ENCODE measurements at regions not wholly inside any gene's neighbourhood (a gene's known extent, or its start where the extent isn't known, plus 50 kb on each side); places are given as distances from the start of the nearest gene placed in this dataset.

DNA sequence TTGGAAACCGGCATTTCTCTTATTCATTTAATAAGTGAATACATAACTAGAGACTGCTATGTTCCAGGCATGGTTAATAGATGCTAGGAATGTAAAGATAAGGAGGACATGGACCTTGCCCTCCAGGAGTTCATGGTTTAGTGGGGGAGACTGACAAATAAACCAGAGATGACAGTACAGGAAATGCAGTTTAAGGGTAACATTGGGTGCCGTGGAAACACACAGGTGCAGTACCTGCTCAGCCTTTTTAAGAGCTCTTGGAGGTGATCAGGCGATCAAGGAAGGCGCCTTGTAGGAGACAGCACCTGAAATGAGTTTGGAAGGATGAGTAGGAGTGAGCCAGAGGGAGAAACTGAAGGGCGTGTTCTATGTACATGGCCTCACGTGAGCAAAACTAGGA, 145.8 kb downstream of the AASDH start:
- DNase-seq (ENCODE audit: low read depth in 2 of 3, low spot score in 1 of 3): no peak

DNA sequence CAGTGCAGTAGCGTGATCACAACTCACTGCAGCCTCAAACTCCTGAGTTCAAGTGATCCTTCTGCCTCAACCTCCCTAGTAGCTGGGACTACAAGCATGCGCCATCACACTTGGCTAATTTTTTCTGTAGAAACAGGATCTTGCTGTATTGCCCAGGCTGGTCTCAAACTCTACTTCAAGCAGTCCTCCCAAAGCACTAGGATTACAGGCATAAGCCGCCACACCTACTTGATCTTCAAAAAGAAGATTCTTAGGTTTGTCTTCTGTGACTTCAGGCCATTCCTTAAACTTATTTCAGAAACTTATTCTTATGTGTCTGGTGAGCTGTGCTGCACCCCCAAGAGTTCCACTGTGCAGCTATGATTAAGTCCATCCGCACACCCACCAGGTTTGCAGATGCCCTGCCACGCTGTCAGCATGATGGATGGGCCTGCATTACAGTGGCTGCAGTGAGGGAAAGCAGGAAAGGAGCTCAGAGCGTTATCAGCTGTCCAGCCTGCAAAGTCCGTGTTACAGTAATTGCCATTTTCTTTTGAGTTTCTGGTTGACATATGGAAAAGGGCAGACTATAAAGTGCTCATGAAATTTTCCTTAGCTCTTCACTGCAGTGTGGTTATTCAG, 146.6 kb downstream of the AASDH start:
- no peak for DNase-seq (ENCODE audit: low read depth in 2 of 3, low spot score in 1 of 3)

DNA sequence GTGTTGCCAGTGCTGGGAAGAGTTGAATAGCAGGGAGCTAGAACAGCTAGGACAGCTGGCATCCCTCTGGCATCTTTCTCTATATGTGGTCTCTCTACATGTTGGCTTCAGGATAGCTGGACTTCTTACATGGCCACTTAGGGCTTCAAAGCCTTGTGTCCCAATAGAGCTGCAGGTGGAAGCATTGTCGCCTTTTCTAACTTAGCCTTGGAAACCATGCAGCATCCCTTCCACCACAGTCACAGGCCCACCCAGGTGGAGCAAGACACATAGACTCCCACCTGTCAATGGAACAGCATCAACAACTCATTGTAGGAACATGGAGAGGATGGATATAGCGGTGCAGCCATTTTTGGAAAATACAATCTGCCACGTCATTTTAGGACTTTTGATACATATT, 149.0 kb downstream of the AASDH start:
- no peak for DNase-seq (ENCODE audit: low read depth in 2 of 3, low spot score in 1 of 3)

DNA sequence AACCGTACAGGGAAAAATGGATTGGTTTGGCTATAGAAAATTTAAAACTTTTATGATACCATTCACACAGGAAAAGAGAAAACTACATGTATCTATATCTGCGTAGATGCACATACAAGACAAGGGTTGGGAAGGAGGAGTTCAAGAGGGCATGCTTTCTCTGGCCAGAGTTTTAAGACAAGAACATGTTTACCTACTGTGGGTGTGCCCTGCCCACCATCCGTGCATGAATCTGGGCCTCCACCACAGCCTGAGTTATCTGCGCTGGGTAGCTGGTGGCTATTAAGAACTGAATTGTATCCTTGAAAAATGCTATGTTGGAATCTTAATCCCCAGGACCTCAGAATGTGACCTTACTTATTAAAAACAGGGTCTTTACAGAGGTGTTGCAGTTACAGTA, 151.6 kb downstream of the AASDH start:
- no peak for DNase-seq (ENCODE audit: low read depth in 2 of 3, low spot score in 1 of 3)

DNA sequence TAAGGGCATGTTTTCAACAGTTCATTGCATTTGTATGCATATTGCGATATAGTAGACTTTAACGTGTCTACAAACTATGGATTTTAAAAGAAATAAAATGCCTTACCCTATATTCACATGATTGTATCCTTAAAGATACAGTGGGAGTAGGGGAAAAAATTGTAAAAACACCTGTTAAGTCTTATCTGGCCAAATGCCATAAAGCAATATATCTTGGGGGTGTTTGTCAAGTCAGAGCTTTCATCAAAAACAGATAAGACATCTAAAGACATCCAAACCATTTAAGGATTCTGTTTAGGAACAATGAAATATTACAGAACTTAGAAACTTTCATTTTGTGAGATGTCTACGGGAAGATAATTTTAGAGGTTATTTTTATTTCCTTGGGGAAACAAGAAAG, 152.3 kb downstream of the AASDH start:
- no peak for DNase-seq (ENCODE audit: low read depth in 2 of 3, low spot score in 1 of 3)

DNA sequence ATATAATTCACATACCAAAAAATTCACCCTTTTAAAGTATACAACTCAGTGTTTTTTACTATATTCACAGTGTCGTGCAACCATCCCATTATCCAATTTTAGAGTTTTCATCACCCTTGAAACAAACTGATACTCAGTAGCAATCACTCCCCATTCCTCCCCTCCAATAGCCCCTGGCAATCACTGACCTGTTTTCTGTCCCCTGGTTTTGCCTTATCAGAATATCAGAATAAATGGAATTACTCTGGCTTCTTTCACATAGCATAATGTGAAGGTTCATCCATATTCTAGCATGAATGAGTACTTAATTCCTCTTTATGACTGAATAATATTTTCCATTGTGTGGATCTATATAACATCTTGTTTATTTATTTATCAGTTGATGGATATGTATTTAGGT, 153.2 kb downstream of the AASDH start:
- DNase-seq (ENCODE audit: low read depth in 2 of 3, low spot score in 1 of 3): no peak

DNA sequence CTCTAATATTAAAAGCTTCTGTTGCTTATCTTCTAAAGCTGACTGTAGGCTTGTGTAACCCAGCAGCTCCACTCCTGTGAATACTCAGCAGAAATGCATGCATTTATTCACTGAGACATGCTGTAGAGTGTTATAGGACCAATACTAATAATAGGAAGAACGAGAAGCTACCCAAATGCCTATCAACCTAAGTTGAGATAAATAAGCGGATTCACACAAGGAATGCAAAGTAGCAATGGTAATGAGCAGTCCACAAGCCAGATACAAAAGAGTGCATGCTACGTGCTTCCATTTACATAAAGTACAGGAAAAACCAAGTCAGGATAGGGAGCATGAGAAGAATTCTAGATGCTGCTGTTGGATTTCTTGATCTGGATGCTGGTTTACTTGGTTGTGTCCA, 155.9 kb downstream of the AASDH start:
- DNase-seq (ENCODE audit: low read depth in 2 of 3, low spot score in 1 of 3): no peak

DNA sequence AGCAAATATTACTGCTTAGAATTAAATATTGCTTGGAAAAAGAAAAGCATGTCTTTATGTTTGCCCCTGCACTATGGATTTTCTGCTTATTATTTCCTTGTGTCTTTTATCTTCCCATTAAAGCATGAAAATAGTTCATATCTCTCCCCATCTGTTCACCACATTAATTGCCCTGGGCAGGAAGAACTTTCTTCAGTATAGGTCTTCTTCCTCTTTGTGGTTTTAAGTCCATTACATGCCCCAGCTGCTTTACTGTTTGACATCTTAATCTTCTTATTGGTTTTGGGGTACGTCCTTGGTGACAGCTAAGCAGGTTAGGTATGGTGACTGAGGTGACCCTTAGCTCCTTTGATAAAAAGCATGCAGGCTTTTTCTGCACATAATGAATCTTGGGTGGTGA, 157.3 kb downstream of the AASDH start:
- no peak for DNase-seq (ENCODE audit: low read depth in 2 of 3, low spot score in 1 of 3)

DNA sequence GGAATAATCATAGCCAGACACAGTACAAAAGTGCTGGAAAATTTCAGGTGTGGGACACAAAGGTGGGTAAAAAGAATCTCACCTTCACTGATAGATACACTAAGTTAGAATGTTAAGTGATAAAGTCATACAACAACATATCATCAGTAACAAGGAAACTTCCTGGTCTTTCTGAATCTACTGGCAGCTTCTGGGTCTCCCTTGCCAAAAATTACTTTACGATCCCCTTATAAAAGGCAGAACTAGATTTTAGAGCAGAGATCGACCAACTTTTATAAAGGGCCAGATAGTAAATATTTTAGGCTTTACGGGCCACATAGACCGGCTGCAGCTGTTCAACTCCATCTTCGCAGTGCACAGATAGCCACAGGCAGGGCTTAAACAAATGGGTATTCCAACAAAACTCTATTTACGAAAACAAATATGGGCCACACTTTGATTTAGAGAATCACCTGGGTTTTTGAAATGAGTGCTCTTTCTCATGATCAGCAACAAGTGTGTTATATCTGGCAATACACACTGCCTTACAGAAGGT, 159.9 kb downstream of the AASDH start:
- DNase-seq (ENCODE audit: low read depth in 2 of 3, low spot score in 1 of 3): no peak

DNA sequence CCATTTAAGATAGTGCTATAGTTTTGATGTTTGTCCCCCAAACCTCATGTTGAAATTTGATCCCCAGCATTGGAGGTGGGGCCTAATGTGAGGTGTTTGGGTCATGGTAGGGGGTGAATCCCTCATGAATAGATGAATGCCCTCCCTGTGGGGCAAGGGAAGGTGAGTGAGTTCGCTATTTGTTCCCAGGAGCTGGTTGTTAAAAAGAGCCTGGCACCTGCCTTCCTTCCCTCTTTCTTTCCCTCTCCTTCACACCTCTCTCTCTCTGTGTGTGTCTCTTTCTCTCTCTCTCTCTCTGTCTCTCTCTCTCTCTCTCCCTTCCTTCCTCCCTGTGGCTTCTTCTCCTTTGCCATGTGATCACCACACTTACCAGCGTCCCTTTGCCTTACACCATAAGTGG, 160.7 kb downstream of the AASDH start:
- DNase-seq (ENCODE audit: low read depth in 2 of 3, low spot score in 1 of 3): no peak

DNA sequence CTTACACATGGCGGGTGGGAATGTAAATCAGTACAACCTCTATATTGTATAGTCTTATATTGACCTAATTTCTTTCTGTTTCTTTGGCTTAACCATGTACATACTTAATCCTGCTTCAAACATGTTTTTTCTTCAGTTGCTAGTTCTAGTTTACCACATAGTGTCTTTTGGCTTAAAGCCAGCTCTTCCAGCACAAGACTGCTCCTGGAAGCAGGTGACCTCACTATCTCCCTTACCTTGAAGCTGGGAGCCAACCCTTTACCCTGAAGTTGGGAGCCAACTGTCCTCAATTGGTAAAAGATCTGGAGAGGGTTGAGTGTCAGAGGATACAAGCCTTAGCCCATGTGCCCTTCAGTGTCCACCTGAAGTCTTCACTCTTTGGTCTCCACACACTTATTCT, 162.7 kb downstream of the AASDH start:
- no peak for DNase-seq (ENCODE audit: low read depth in 2 of 3, low spot score in 1 of 3)

DNA sequence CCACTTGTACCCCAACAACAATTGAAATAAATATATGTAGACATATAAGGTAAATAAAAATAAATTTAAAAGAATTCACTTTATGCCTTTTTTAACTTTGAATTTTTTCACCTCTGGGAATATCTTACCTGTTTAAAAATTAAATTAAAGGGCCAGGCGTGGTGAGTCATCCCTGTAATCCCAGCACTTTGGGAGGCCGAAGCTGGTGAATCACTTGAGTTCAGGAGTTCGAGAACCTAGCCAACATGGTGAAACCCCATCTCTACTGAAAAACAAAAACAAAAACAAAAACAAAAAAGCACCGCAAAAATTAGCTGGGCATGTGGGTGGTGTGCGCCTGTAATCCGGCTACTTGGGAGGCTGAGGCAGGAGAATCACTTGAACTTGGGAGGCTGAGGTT, 164.8 kb downstream of the AASDH start:
- DNase-seq (ENCODE audit: low read depth in 2 of 3, low spot score in 1 of 3): no peak

DNA sequence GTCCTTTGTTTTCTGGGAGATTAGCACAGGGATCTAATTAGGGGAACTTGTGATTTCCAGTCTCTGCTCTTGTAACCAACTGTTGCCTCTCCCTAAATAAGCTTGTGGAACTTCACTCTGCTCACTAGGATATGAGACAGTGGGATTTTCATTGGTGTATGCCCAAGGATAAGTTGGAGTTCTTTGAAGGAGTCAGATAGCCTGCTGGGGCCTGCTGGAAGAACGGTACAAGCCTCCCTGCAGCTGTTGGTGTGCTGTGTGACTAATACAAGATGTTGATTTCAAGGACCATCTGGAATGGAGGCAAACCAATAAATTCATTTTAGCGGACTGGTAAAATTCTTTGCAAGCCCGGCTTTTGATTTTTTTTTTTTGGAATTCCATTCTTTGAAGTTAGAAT, 167.0 kb downstream of the AASDH start:
- no peak for DNase-seq (ENCODE audit: low read depth in 2 of 3, low spot score in 1 of 3)

DNA sequence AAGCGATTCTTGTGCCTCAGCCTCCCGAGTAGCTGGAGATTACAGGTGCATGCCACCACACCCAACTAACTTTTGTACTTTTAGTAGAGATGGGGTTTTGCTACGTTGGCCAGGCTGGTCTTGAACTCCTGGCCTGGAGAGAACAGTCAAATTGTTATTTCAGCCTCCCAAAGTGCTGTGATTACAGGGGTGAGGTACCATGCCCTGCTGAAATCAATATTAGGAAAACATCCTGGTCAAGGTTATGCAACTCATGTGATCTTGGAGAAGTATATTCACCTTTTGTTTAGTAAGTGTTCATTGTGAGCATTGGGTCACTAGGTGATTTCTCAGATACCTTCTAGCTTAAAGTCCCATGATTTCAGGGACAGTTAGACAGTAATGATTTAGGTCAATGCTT, 167.8 kb downstream of the AASDH start:
- no peak for DNase-seq (ENCODE audit: low read depth in 2 of 3, low spot score in 1 of 3)

DNA sequence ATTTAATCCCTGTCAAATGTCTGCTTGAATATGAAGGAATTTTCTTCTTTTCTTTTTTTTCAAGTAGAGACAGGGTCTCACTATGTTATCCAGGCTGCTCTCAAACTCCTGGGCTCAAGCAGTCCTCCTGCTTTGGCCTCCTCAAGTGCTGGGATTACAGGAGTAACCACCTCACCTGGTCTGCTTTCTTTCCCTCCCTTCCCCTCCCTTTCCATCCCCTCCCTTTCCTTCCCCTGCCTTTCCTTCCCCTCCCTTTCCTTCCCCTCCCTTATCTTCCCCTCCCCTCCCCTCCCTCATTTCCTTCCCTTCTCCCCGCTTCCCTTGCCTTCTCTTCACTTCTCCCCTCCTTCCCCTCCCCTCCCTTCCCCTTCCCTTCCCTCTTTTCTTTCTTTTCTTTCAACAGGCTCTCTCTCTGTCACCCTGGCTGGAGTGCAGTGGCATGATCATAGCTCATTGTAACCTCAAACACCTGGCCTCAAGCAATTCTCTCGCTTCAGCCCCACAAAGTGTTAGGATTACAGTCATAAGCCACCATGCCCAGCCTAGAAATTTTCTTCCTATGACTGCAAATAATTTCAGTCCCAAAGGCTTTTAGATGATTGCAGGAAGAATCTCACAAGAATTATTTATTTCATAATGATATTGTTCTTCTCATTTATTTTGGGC, 168.9 kb downstream of the AASDH start:
- DNase-seq (ENCODE audit: low read depth in 2 of 3, low spot score in 1 of 3): no peak

DNA sequence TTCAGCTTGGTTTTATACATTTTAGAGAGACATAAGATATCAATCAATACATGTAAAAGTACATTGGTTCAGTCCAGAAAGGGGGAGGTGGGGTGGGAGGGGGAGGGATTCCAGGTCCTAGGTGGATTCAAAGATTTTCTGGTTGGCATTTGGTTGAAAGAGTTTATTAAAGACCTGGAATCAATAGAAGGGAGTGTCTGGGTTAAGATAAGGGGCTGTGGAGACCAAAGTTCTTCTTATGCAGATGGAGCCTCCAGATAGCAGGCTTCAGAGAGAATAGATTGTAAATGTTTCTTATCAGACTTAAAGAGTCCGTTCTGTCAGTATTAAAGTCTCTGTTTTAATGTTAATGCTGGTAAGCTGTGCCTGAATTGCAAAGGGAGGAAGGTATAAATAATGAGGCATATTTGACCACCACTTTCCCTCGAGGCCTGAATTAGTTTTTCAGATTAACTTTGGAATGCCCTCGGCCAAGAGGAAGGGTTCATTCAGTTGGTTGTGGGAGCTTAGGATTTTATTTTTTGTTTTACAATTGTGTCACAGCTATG, 169.9 kb downstream of the AASDH start:
- no peak for DNase-seq (ENCODE audit: low read depth in 2 of 3, low spot score in 1 of 3)

DNA sequence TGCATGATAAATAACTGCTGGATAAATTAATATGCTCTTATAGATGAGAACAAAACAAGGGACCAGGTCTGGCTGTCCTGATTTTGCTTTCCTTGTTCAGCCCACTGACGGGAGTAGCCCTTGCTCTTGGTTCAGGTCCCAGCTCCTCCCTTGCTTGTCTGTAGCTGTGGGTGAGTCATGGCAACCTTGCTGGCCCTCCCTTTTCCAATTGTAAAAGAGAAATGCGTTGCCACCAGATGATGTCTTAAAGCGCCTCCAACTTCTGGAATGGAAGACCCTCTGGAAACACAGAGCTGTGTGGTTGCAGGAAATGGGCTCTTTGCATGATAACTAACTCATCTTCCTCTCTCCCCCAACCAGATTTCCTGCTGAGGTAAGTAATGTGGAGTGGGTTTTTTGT, 171.4 kb downstream of the AASDH start:
- DNase-seq (ENCODE audit: low read depth in 2 of 3, low spot score in 1 of 3): no peak

DNA sequence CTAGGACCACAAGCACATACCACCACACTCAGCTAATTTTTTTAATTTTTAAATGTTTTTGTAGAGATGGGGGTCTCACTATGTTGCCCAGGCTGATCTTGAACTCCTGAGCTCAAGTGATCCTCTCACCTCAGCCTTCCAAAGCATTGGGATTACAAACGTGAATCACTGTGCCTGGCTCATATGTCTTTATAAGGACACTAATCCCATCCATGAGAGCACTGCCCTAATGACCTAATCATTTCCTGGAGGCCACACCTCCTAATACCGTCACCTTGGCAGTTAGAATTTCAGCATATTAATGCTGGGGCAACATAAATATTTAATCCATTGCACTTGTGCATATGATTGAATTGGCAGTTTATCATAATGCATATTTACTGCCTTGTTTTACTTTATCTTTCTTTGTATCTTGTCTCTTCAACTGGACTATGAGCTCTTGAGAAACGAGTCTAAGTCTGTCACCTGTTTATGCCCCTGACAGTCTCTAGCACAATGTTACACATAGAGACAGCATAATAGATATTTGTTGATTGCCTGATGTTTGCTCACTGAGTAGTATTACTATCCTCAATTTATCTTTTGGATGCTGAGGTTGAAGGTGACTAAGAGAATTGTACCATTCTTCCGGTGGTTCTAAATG, 172.0 kb downstream of the AASDH start:
- DNase-seq (ENCODE audit: low read depth in 2 of 3, low spot score in 1 of 3): no peak

DNA sequence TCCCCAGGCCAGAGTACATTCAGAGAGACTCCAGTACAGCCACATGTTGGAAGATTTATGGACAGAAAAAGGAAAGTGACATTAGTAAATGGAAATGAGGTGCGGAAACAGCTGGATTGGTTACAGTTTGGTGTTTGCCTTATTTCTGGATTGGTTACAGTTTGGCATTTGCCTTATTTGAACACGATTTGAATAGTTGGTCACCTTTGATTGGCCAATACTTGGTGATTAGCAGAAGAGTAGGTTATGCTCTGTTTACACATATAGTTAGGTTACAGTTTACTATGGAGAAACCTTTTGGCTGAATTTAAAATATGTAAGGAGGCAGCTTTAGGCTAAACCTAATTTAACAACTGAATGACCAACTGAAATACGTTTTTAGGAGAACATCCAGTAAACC, 173.7 kb downstream of the AASDH start:
- no peak for DNase-seq (ENCODE audit: low read depth in 2 of 3, low spot score in 1 of 3)

DNA sequence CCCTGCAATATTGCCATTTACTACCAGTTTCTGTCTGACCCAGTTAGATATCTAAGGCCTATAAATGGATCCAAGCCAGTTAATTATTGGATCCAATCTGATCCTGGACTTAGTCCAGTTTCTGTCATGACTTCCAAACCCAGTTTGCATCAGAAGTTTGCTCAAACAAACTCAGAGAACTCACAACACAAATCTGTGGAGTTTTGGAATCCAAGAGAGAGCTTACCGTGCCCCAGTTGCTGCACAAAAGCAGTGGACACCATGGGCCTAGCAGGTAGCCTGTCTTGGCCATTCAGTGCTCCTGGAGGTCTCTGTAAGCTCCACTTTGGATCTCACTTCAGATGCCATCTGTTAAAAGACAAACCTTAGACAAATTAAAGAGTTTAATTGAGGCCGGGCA, 174.5 kb downstream of the AASDH start:
- DNase-seq (ENCODE audit: low read depth in 2 of 3, low spot score in 1 of 3): no peak

DNA sequence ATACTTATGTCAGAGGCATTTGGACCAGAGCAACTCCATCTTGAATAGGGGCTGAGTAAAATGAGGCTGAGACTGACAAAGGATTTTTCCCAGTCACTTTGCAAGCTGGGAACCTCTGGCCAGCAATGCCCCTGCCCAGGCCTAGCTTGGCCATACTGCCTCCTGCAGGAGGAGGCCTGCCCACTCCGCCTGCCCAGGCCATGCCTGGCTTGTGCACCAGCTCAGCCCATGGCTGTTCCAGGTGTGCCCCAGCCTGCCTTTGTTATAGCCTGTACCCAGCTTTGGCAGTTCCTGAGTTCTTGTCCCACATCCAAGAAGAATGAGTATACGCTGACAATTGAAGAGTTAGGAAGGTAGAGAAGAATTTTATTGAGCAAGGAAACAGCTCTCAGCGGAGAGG, 176.1 kb downstream of the AASDH start:
- DNase-seq (ENCODE audit: low read depth in 2 of 3, low spot score in 1 of 3): no peak

DNA sequence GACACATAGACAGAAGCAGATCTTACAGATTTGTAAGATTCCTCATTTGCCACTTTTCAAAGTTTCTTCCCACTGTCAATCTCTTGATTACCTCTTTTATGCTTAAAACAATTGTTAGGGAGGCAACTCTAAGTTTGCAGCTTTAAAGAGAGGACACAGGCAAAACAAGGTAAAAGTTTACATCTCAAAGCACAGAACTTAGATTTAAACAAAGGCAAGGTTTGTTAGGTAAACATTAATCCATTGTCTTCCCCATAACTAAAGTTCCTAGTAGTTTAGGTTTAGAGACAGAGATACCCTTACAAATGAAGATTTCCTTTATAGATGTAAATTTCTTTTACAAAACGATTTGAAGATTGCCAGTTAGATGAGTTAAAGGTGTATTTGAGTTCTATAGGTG, 176.9 kb downstream of the AASDH start:
- DNase-seq (ENCODE audit: low read depth in 2 of 3, low spot score in 1 of 3): no peak
